GM23248 (cell line): ENCODE measurements at regions not wholly inside any gene's neighbourhood (a gene's known extent, or its start where the extent isn't known, plus 50 kb on each side); places are given as distances from the start of the nearest gene placed in this dataset.

Experiments used
- EZH2 ChIP-seq: fragments of 200-600 bp; sonication (generic); IDR thresholded peaks from 2 replicates; pipeline ENCODE4 v1.6.1; 2018; ENCODE audit warnings: antibody characterized with exemption, mild to moderate bottlenecking; ENCODE audit not compliant: insufficient read depth, poor library complexity, severe bottlenecking
- EZH2phosphoT487 ChIP-seq: fragments of 200-600 bp; sonication (generic); IDR thresholded peaks from 2 replicates; pipeline ENCODE4 v1.6.1; 2018; ENCODE audit warnings: antibody characterized with exemption, moderate library complexity, mild to moderate bottlenecking, low read depth; ENCODE audit not compliant: insufficient read depth

DNA sequence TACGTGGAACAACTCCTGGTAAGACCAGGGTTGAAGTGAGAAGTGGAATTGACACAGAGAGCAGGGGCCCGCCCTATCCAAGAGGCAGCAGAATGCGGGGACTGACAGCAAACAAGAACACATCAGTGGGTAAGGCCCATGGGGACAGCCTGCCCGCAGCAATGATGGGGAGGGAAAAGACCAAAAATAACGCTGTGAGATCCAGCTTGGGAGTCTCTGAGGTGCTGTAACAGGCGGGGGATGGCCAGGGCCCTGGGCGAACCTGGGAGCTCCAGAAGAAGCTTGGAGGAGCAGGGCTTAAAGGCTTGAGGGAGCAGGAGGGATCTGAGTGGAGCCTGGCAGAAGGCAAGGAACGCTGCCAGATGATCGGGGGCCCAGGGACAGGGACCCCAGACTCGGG is 173.4 kb downstream of the TMEM200C start:
- TF ChIP-seq EZH2 (no peak), EZH2phosphoT487 (no peak)
